ENCODE measurements at regions not wholly inside any gene's neighbourhood (a gene's known extent, or its start where the extent isn't known, plus 50 kb on each side); places are given as distances from the start of the nearest gene placed in this dataset.

GRCh38 chr15:47412802-47413201 is 304.5 kb upstream of the SEMA6D start:
- peaks cover 29% of the 10 kb centered on the region for H3K27me3 Mint-ChIP-seq
- no peak overlapping the region for H3K27ac Mint-ChIP-seq
- H3K36me3 Mint-ChIP-seq (ENCODE audit: insufficient read depth): no peaks in the 10 kb centered on the region
- peaks cover 43% of the 10 kb centered on the region for H3K4me1 Mint-ChIP-seq (ENCODE audit: low read depth)
- no peak for DNase-seq (ENCODE audit: low spot score, unreplicated experiment)
- H3K9me3 Mint-ChIP-seq (ENCODE audit: low read depth): no peaks in the 10 kb centered on the region
- TF ChIP-seq CTCF (IDR thresholded peaks at IDR 0.05; ENCODE audit: unreplicated experiment): no peak
- no peak overlapping the region for H3K4me3 Mint-ChIP-seq (ENCODE audit: low read depth)

- Mint-ChIP-seq H3K36me3 (ENCODE audit: insufficient read depth) (no peaks in the 10 kb centered on the region), H3K27ac (no peak overlapping the region), H3K4me1 (ENCODE audit: low read depth) (peaks cover 37% of the 10 kb centered on the region), H3K9me3 (ENCODE audit: low read depth) (no peaks in the 10 kb centered on the region), H3K27me3 (peaks cover 19% of the 10 kb centered on the region), H3K4me3 (ENCODE audit: low read depth) (no peak overlapping the region)
- no peak for DNase-seq (ENCODE audit: low spot score, unreplicated experiment)
- no peak for TF ChIP-seq CTCF (IDR thresholded peaks at IDR 0.05; ENCODE audit: unreplicated experiment)
These were observed 303.1 kb upstream of the SEMA6D start for GRCh38 chr15:47414207-47414606.

GRCh38 chr15:47415539-47415971 is 301.8 kb upstream of the SEMA6D start:
- Mint-ChIP-seq H3K36me3 (ENCODE audit: insufficient read depth) (no peaks in the 10 kb centered on the region), H3K4me3 (ENCODE audit: low read depth) (no peak overlapping the region), H3K4me1 (ENCODE audit: low read depth) (peaks cover 37% of the 10 kb centered on the region), H3K27me3 (peaks cover 15% of the 10 kb centered on the region), H3K9me3 (ENCODE audit: low read depth) (no peaks in the 10 kb centered on the region), H3K27ac (peak overlapping the region; percentile 2)
- DNase-seq (ENCODE audit: low spot score, unreplicated experiment): no peak
- TF ChIP-seq CTCF (IDR thresholded peaks at IDR 0.05; ENCODE audit: unreplicated experiment): no peak

- DNase-seq (ENCODE audit: low spot score, unreplicated experiment): no peak
- Mint-ChIP-seq H3K4me3 (ENCODE audit: low read depth) (no peak overlapping the region), H3K27ac (no peak overlapping the region), H3K36me3 (ENCODE audit: insufficient read depth) (no peaks in the 10 kb centered on the region), H3K4me1 (ENCODE audit: low read depth) (peaks cover 10% of the 10 kb centered on the region), H3K27me3 (peaks cover 32% of the 10 kb centered on the region), H3K9me3 (ENCODE audit: low read depth) (no peaks in the 10 kb centered on the region)
- TF ChIP-seq CTCF (IDR thresholded peaks at IDR 0.05; ENCODE audit: unreplicated experiment): no peak
These were observed 294.2 kb upstream of the SEMA6D start for GRCh38 chr15:47422881-47423665.

- H3K9me3 Mint-ChIP-seq (ENCODE audit: low read depth): no peaks in the 10 kb centered on the region
- no peaks in the 10 kb centered on the region for H3K36me3 Mint-ChIP-seq (ENCODE audit: insufficient read depth)
- no peak overlapping the region for H3K4me3 Mint-ChIP-seq (ENCODE audit: low read depth)
- peaks cover 14% of the 10 kb centered on the region for H3K4me1 Mint-ChIP-seq (ENCODE audit: low read depth)
- H3K27ac Mint-ChIP-seq: no peak overlapping the region
- no peak for DNase-seq (ENCODE audit: low spot score, unreplicated experiment)
- no peak for TF ChIP-seq CTCF (IDR thresholded peaks at IDR 0.05; ENCODE audit: unreplicated experiment)
- H3K27me3 Mint-ChIP-seq: peaks cover 26% of the 10 kb centered on the region
These were observed 289.8 kb upstream of the SEMA6D start for GRCh38 chr15:47427463-47427862.

Measured in progenitor cell of endocrine pancreas (in vitro differentiated cells).